CMK (cell line): ENCODE measurements at regions not wholly inside any gene's neighbourhood (a gene's known extent, or its start where the extent isn't known, plus 50 kb on each side); places are given as distances from the start of the nearest gene placed in this dataset.
"Not testable (repeated sequence)": the region's sequence is repeated elsewhere in the genome, so short reads cannot be mapped to it uniquely, and the experiment has no call there.

ENCODE experiments used
- DNase-seq: peaks from one replicate; pipeline ENCODE4 v3.0.0-alpha.2; 2010; ENCODE audit warnings: low read depth

DNA sequence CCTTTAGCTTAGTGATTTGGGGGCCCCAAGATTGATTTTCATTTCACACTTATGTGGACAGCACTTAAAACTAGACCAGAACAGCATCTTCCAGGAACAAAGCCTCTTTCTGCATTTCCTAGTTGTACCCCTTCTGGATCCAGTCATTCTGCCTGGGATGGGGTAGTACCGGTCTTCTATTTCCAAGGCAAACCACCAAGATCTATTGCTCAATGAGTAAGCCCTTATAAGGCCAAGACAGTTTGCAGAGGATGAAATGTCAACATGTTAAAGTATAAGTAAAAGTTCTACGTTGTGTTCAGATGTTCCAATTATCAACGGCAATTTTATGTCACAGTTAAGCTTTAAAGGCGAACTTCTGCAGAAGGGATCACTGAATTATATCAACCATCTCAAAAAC is 106.9 kb upstream of the ZNF746 start:
- DNase-seq, result no peak

DNA sequence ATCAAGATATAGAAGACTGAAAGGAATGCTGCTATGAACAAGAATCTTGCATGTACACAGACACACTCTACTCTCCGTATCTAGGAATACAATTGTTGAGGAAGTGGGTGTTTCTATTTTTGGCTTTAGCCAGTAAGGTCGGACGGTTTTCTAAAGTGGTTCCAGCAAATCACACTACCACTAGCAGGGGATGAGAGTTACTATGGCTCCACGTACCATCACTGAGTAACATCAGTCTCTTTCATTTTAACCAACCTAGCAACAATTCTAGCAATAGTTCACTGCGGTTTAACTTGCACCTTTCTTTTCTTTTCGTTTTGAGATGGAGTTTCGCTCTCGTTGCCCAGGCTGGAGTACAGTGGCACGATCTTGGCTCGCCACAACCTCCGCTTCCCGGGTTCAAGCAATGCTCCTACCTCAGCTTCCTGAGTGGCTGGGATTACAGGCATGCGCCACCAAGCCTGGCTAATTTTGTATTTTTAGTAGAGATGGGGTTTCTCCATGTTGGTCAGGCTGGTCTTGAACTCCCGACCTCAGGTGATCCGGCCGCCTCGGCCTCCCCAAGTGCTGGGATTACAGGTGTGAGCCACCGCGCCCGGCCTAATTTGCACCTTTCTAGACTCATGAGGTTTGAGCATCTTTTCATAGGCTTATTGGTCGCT is 103.2 kb upstream of the ZNF746 start:
- DNase-seq, result not testable (repeated sequence)

DNA sequence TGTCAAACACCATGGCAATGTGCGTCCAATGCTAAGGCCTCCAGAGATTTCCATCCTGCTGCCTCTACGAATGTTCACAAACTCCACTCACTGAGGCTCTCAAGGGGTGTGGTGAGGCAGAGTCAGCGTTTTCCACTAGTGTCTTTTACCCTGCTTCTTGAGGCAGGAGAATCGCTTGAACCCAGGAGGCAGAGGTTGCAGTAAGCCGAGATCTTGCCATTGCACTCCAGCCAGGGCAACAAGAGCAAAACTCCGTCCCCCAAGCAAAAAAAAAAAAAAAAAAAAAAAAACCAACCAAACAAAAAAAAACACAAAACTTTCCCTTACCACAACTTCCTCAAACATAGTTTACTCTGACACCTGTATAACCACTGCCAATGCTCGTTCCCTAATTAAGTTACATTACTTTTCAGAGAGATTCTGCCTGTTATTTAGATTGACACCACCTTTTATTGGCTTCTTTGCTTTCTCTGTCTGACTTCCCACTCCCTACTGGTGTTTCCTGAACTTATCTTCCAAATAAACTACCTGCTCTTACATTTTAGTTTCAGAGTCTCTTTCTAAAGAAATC is 102.1 kb upstream of the ZNF746 start:
- DNase-seq, result no peak

DNA sequence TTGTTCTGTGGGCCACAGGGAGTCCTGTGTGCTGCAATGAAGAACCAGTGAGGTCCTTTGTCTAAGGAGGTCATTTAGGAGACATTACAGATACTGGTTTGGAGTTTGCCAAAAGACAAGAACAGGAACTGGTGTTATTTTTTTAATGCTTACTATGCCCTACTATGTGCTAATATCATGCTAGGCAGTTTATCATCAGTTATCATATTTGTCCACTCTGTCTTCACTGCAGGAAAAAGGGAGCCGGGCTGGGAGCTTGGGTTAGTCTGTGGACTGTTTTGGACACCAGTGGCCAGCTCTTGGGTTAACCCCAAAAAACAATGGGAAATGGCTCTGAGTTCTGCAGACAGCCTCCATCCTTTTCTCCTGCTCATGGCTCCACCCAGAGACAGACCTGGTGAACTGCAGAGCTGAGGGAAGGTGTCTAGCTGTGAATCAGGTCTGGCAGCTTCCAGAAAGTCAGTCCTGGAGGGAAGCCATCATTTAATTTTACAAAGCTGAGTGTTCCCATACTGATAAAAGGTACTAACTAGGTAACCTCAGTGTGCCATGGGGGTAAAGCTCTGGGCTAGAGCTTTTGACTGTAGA is 101.2 kb upstream of the ZNF746 start:
- DNase-seq, result no peak

DNA sequence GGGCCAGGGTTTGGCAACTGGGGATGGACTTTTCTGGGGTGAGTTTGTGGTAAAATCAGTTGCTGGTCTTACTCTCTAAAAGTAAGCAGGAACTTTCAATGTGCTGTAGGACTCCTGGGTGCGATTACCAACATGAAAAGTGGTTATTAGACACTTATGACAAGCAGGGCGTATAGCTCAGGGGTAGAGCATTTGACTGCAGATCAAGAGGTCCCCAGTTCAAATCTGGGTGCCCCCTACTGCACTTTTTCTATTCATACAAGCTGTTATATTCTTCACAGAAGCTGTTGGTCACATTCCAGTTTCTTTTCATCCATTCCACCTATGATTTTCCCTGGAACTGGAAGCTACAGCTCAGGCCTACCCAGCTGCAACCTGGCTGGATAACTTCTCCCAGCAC is 100.2 kb upstream of the ZNF746 start:
- DNase-seq, result not testable (repeated sequence)

DNA sequence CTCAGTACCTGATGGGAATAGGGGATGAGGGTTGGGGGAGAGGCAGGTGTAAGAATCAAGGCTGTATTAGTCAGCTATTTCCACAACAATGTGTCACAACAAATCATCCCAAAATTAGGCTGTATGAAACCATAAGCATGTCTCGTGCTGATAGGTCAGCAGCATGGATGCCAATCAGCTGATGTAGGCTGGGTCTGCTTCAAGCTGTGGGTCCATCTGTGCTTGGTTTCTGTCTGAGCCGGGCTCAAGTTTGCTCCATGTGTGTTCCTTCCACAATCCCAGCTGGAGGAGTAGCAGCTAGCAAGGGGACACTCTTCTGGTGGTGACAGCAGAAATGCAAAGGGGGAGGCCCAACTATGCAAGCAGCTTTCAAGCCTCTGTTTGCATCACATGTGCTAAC is 97.9 kb upstream of the ZNF746 start:
- DNase-seq, result no peak

DNA sequence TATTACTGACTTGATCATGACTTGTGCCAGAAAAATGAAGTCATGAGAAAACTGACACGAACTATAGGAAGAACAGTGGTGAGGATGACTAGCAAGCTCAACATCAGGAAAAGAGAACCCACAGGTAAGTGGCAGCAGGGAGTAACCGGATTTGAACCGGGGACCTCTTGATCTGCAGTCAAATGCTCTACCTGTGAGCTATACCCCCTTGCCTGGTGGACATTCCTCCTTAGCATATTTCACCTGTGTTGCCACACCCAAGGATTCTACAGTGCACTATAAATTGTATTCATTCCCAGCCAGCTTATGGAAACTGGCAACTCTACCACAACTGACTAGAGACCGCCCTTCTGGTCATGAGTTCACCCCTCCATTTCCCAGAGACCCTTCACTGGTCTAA is 97.5 kb upstream of the ZNF746 start:
- no peak for DNase-seq

DNA sequence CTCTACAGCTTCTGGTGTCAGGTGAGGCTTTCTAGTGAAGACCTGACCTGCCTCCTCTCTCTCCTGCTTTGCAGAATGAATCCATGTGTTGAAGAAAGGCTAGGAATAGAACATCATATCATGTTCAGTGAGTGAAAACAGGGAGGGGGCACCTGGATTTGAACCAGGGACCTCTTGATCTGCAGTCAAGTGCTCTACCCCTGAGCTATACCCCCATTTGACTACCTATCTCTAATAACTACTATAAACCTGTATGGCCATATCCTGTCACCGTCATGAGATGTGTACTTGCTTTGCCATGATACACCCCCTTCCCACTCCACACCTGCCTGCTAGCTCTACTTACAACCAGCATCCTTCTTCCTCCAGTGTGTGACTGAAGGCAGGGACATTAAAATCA is 91.3 kb upstream of the ZNF746 start:
- no peak for DNase-seq

DNA sequence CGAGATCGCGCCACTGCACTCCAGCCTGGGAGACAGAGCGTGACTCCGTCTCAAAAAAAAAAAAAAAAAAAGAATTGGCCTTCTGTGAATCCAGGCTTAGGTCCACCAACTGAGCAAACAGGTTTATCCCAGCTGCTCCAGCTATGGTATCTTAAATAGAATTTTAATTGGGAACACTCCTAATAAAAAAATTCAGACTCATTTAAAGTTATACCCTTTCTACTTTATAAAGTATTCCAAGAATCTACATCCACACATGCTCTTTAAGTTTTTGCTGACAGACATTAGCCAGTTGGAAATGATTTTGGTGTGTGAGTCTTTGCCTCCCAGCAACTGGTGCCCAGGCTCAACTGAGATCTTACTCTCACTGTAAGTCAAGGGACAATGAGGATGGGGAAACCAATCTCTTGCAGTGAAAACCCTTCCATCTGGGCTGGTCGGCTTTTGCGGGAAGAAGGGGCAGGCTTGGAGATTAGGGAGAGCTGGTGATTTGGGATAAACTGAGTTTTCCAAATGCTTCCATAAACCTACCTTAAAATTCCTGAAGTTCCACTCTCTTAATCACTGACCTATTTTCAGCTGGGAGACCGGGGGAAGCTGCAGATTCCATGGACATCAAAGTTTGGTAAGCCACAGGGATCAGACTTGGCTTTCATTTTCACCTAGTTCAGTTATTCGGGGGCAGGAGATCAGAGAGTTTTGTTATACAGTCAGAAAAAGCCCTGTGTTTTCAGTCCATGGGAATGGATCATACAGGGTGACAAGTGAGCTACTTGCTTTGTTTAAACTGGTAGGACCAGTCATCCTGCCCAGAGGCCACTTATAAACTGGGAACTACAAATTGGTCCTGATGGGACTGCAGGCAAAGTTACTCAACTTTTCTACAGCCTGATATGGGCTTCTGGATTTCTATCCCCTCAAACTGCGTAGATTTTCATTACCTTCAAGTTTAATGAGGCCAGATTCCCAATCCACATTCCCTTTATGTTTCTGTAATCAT is 89.3 kb upstream of the ZNF746 start:
- no peak for DNase-seq

DNA sequence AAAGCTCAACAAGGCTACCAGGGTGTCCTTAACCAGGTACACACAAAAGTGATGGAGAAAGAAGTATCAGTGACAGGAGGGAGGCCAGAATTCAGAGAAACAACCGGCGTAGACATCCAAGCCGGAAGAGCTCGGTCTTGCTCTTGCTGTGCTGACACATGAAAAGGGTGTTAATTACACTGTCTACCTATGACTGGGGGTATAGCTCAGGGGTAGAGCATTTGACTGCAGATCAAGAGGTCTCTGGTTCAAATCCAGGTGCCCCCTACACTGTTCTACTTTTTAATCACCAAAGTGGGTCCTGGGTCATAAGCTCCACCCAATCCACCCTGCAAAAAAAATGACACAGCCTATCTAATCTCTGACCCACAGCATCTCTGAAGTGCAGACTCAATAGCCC is 86.9 kb upstream of the ZNF746 start:
- no peak for DNase-seq

DNA sequence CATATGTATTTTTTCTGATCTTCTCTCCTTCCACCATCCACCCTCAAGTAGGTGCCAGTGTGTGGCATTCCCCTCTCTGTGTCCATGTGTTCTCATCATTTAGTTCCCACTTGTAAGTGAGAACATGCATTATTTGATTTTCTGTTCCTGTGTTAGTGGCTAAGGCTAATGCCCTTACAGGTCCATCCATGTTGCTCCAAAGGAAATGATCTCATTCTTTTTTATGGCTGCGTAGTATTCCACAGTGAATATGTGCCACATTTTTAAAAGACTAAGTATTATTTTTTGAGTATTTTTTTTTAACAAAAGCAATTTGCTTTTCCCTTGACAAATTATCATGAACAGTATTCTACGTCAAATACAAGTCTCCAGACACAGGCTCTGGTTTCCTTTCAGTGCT is 86.4 kb upstream of the ZNF746 start:
- DNase-seq, result no peak

DNA sequence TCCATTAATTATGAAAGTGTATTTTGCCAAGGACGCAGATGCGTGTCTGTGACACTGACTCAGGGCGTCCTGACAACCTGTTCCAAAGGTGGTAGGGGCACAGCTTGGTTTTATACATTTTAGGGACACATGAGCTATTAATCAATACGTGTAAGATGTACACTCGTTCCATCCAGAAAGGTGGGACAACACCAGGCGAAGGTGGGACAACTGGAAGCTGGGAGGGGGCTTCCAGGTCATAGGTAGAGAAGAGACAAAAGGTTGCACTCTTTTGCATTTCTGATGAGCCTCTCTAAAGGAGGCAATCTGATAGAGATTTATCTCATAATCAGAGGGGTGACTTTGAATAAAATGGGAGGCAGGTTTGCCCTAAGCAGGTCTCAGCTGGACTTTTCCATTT is 82.7 kb upstream of the ZNF746 start:
- no peak for DNase-seq

DNA sequence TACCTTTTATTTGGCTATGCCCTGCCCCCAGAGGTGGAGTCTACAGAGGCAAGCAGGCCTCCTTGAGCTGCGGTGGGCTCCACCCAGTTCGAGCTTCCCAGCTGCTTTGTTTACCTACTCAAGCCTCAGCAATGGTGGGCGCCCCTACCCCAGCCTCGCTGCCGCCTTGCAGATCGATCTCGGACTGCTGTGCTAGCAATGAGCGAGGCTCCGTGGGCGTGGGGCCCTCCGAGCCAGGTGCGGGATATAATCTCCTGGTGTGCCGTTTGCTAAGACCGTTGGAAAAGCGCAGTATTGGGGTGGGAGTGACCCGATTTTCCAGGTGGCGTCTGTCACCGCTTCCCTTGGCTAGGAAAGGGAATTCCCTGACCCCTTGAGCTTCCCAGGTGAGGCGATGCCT is 81.8 kb upstream of the ZNF746 start:
- not testable (repeated sequence) for DNase-seq

DNA sequence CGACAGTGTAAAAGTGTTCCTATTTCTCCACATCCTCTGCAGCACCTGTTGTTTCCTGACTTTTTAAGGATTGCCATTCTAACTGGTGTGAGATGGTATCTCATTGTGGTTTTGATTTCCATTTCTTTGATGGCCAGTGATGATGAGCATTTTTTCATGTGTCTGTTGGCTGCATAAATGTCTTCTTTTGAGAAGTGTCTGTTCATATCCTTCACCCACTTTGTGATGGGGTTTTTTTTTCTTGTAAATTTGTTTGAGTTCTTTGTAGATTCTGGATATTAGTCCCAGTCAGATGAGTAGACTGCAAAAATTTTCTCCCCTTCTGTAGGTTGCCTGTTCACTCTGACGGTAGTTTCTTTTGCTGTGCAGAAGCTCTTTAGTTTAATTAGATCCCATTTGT is 76.8 kb upstream of the ZNF746 start:
- DNase-seq, result not testable (repeated sequence)

DNA sequence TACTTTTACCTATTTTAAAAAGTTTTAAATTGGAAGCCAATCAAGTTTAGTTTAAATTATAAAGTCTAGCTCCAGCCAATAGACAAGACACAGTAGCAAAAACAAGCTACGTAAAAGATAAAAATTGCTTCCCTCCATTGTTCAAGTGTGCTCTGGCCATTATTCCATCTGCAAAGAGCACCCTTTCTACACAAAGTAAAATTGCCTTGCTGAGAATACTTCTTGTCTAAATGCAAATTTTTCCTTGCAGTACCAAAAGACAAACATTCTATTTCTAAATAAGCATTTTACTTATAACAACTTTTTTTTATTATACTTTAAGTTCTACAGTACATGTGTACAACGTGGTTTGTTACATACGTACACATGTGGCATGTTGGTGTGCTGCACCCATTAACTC is 75.9 kb upstream of the ZNF746 start:
- DNase-seq, result no peak

DNA sequence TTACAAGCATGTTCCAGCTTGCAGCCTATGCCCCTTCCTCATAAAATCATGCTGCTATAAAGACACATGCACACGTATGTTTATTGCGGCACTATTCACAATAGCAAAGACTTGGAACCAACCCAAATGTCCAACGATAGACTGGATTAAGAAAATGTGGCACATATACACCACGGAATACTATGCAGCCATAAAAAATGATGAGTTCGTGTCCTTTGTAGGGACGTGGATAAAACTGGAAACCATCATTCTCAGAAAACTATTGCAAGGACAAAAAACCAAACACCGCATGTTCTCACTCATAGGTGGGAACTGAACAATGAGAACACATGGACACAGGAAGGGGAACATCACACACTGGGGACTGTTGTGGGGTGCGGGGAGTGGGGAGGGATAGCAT is 75.3 kb upstream of the ZNF746 start:
- DNase-seq, result not testable (repeated sequence)

DNA sequence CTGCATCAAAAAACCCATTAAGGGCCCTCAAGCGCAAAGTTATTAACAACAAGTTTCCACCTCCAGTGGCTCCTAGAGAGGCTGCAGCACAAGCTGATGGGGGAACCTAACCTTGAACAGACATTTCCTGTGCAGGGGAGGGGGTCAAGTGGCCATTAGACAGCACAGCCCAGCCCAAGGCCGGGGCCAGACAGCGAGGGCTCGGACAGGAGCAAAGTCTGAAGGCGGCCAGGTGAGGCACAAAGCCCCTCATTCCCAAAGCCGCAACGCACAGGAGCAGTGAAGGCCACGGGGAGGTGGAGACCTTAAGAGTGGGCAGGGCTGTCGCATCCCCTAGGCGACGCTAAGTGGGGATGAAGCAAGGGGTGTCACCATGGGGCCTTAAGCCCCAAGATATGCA is 73.2 kb upstream of the ZNF746 start:
- no peak for DNase-seq

DNA sequence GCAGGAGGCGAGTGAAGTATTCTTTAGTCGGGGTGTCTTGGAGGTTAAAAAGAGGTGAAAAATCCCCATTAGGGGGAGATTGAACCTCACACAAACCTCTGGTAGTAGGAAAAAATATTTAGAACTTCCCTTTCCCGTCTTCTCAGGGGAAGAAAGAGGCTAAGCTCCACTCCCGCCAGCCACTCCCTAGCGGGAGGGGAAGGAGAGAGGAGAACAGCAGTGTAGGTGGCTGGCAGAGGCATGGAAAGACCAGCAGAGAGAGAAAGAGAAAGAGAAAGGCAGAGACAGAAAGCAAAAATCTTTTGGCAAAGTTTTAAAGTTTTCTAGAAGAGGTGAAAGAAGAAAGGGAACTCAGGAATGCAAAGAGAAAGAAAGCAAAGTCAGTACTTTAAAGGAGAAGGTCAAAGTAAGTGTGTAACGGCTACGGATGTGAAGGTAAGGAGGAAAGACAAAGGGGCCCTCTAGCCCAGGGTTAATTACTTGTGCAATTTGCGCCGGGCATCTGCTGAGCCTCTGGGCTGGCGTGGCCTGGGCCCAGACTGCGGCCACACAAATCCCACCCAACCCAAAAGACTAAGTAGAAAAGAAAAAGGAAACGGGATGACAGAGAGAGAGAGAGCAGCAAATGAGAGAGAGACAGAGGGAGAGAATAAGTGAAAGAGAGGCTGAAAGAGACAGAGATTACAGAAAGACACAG is 72.3 kb upstream of the ZNF746 start:
- DNase-seq, result no peak

DNA sequence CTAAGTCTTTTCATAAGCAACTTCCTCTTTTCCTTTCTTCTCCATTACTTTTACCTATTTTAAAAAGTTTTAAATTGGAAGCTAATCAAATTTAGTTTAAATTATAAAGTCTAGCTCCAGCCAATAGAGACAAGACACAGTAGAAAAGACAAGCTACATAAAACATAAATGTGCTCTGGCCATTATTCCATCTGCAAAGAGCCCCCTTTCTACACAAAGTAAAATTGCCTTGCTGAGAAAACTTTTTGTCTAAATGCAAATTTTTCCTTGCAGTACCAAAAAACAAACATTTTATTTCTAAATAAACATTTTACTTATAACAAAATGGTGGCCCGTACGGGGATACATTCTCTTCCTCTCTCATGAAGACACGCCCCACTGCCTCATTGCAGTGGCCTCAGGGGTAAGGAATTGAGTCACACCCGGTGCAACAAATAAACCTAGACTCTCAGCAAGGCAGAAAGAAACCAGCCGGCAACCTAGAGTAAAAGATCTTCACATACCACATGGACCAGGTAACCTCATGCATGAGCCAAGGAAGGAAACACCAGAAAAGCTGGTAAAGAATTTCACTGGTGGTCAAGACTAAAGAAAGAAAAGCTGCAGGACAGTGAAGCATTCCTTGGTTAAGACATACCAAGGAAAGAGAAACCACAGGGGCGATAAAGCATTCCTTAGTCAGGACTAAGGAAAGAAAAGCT is 71.6 kb upstream of the ZNF746 start:
- no peak for DNase-seq

DNA sequence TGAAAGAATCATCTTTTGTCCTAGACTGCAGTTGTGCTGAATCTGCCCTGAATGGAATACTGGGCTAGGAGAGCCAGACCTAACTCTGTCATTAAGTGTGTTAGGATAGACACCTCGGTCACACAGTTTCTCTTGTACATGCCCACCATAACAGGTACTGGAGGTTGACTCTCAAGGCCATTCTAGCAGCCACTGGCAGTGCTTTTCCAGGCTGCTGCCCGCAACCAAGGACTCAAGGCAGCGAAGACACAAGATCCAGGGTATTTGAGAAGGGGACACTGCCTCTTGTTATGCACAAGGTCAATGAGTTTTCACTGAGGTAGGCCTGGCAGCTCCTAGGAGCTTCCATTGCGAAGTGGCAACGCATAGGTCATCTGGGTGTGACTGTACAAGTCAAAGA is 70.6 kb upstream of the ZNF746 start:
- DNase-seq, result no peak

DNA sequence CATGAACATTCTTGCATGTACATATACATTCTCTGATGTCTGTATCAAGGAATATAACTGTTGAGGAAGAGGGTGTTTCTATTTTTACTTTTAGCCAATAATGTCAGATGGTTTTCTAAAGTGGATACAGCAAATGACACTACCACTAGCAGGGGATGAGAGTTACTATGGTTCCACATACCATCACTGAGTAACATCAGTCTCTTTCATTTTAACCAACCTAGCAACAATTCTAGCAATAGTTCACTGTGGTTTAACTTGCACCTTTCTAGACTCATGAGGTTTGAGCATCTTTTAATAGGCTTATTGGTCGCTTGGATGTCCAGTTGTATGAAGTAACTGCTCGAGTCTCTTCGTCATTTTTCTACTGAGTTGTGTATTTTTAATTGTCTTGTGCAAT is 68.5 kb upstream of the ZNF746 start:
- no peak for DNase-seq

DNA sequence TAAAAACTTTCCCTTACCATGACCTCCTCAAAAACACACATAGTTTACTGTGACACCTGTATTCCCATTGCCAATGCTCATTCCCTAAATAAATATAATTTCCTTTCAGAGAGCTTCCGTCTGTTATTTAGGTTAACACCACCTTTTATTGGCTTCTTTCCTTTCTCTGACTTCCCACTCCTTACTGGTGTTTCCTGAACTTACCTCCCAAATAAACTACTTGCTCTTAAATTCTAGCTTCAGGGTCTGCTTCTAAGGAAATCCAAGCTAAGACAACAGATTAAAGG is 67.4 kb upstream of the ZNF746 start:
- DNase-seq, result no peak
